ENCODE measurements at regions not wholly inside any gene's neighbourhood (a gene's known extent, or its start where the extent isn't known, plus 50 kb on each side); places are given as distances from the start of the nearest gene placed in this dataset.

DNA sequence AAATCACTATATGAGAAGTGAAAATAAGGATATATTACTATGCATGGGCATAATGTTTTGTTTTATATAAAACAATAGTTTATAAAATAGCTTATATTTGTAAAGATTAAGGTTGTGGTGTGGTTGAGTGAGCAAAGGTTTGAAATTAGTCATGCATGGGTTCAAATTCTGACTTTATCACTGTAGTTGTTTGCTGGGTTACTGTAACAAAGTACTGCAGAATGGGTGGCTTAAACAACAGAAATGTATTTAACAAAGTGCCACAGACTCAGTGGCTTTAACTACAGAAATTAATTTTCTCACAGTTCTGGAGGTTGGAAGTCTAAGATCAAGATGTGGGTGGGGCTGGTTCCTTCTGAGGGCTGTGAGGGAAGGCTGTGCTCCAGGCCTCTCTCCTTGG lies 184.8 kb upstream of the THRB start:
- no peak for DNase-seq
- Histone ChIP-seq H3K9ac (ENCODE audit: low read length) (no peak overlapping the region), H3K27me3 (ENCODE audit: low read length) (no peaks in the 10 kb centered on the region)

DNA sequence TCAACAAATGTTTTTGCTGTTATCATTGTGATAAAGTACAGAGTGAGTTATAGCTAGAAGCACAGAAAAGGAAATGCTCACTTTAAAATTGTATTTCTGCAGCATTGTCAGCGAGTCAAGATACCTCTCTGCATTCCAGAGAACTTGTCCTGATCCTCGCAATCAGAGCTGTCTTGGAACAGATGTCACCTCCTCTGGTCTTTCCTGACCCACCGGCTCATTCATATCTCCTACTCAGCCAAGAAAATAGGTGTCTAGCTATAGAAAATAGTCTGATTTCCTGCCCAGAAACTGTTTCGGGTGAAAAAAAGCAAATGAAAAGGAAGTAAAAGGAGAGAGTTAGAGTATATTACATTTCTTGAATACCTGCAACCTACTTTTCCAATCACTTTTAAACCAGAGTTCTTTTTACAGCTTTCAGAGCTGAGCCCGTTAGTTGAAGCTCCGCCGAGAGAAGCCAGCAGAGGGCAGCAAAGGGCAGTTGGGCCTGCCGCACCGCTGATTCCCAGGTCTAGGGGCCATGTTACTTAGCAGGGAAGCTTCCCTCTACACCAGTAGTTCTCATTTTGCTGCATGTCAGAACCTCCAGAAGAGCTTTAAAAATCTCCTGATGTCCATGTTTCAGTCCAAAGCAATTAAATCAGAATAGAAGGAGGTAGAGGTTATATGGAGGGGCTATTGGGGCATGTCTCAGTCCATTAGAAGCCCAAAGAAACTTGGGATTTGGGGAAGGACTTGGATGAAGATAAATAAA lies 185.7 kb upstream of the THRB start:
- Histone ChIP-seq H3K4me3 (ENCODE audit: low read length) (no peak overlapping the region), H3K4me2 (ENCODE audit: low read depth, low read length, poor library complexity, severe bottlenecking) (no peak overlapping the region), H3K36me3 (ENCODE audit: insufficient read depth, low read length) (no peaks in the 10 kb centered on the region), H4K20me1 (ENCODE audit: insufficient read depth, low read depth, low read length) (no peaks in the 10 kb centered on the region), H3K4me1 (ENCODE audit: low read length) (no peaks in the 10 kb centered on the region), H3K27ac (ENCODE audit: low read length) (no peak overlapping the region), H3K9ac (ENCODE audit: low read length) (no peak overlapping the region), H3K9me3 (ENCODE audit: low read length) (no peaks in the 10 kb centered on the region), H2AFZ (ENCODE audit: low read length) (no peak overlapping the region), H3K27me3 (ENCODE audit: low read length) (no peaks in the 10 kb centered on the region), H3K79me2 (ENCODE audit: low read length) (no peaks in the 10 kb centered on the region), H3K9me2 (replicated peaks; ENCODE audit: insufficient read depth, low read length) (no peaks in the 10 kb centered on the region)
- DNase-seq = peak; percentile 83

More for the DNA sequence above, 184.8 kb upstream of the THRB start:
- H3K36me3 ChIP-seq (ENCODE audit: insufficient read depth, low read length) = no peaks in the 10 kb centered on the region
- H3K9me2 ChIP-seq (replicated peaks; ENCODE audit: insufficient read depth, low read length) = no peaks in the 10 kb centered on the region
- H3K4me2 ChIP-seq (ENCODE audit: low read depth, low read length, poor library complexity, severe bottlenecking) = no peak overlapping the region
- H4K20me1 ChIP-seq (ENCODE audit: insufficient read depth, low read depth, low read length) = no peaks in the 10 kb centered on the region
- no peaks in the 10 kb centered on the region for H3K9me3 ChIP-seq (ENCODE audit: low read length)
- H3K79me2 ChIP-seq (ENCODE audit: low read length) = no peaks in the 10 kb centered on the region
- H2AFZ ChIP-seq (ENCODE audit: low read length) = no peak overlapping the region
- H3K4me1 ChIP-seq (ENCODE audit: low read length) = no peaks in the 10 kb centered on the region
- H3K27ac ChIP-seq (ENCODE audit: low read length) = no peak overlapping the region
- no peak overlapping the region for H3K4me3 ChIP-seq (ENCODE audit: low read length)

DNA sequence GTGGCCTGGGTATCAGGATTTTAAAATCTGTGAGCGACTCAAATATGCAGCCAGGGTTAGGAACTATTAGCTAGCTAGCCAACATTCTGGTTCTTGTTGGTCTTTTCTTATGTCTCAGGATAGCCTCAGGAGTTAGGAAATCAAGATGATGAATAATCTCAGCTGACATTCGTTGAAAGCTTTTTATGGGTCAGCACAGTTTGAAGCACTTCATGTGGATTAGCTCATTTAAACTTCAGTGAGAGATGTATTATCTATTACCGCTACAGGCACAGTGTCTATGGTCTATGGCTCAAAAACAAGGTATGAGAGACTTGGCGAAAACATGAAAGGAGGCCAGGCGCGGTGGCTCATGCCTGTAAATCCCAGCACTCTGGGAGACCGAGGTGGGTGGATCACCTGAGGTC lies 187.5 kb upstream of the THRB start:
- Histone ChIP-seq H3K9ac (ENCODE audit: low read length) (no peak overlapping the region), H3K9me3 (ENCODE audit: low read length) (no peaks in the 10 kb centered on the region), H3K4me2 (ENCODE audit: low read depth, low read length, poor library complexity, severe bottlenecking) (no peak overlapping the region), H3K4me1 (ENCODE audit: low read length) (no peaks in the 10 kb centered on the region), H3K36me3 (ENCODE audit: insufficient read depth, low read length) (no peaks in the 10 kb centered on the region), H3K79me2 (ENCODE audit: low read length) (no peaks in the 10 kb centered on the region), H3K27ac (ENCODE audit: low read length) (no peak overlapping the region), H4K20me1 (ENCODE audit: insufficient read depth, low read depth, low read length) (no peaks in the 10 kb centered on the region), H3K9me2 (replicated peaks; ENCODE audit: insufficient read depth, low read length) (no peaks in the 10 kb centered on the region), H3K27me3 (ENCODE audit: low read length) (no peaks in the 10 kb centered on the region), H2AFZ (ENCODE audit: low read length) (no peak overlapping the region), H3K4me3 (ENCODE audit: low read length) (no peak overlapping the region)
- DNase-seq = no peak

DNA sequence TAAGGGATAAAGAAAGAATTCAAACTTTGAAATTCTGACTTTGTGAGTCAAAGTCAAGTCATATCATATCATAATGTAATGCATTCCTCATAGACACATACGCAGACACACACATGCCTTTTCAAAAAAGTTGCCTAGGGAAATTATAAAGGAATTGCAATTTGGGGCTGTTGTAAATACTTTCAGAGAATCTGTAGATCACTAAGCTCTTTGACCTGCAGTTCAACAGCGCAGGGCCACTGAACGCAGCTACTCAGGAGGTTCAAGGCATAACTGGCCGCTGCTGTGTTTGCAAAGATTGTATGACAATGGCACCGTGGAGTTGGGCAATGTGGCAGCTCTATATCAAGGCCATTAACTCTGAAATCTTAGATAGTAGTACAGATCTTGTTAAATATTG lies 188.4 kb upstream of the THRB start:
- Histone ChIP-seq H3K4me3 (ENCODE audit: low read length) (no peak overlapping the region), H3K9ac (ENCODE audit: low read length) (no peak overlapping the region), H3K9me3 (ENCODE audit: low read length) (no peaks in the 10 kb centered on the region), H4K20me1 (ENCODE audit: insufficient read depth, low read depth, low read length) (no peaks in the 10 kb centered on the region), H2AFZ (ENCODE audit: low read length) (no peak overlapping the region), H3K79me2 (ENCODE audit: low read length) (no peaks in the 10 kb centered on the region), H3K9me2 (replicated peaks; ENCODE audit: insufficient read depth, low read length) (no peaks in the 10 kb centered on the region), H3K4me2 (ENCODE audit: low read depth, low read length, poor library complexity, severe bottlenecking) (no peak overlapping the region), H3K27ac (ENCODE audit: low read length) (no peak overlapping the region), H3K36me3 (ENCODE audit: insufficient read depth, low read length) (no peaks in the 10 kb centered on the region), H3K27me3 (ENCODE audit: low read length) (no peaks in the 10 kb centered on the region), H3K4me1 (ENCODE audit: low read length) (no peaks in the 10 kb centered on the region)
- no peak for DNase-seq

DNA sequence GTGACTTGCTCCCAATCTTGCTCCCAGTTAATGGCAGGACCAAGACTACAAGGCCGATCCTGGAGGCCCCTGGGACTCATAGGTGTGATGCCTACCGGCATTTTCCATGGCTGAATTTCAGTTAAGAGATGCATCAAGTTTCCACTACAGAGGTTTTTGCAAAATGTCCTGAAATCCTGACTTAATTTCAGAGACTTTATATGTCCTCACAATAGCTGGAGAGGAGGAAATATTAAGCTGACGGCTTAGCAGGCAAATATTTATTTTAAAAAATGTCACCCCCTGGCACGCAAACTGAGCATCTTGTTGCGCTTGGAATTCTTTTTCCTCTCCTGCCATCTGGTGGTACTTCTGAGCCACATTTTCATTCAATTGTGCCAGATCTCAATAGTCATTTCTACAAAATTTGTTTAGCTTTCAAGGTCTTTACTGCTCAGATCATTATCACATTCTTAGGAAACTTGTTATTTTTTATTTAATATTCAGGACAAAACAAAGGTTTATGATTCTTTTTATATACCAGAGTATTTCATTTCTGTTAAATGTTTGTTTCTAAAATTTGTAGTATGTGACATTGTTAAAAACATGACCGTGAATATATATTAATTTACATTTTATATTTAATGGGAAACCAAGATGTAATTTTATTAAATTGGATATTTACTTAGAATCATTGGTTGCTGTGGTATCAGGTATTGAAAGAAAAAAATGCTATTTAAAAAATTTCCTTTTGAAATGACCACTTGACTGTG lies 189.2 kb upstream of the THRB start:
- H3K4me3 ChIP-seq (ENCODE audit: low read length) = no peak overlapping the region
- DNase-seq = peak; percentile 57
- H3K9me2 ChIP-seq (replicated peaks; ENCODE audit: insufficient read depth, low read length) = no peaks in the 10 kb centered on the region
- H3K36me3 ChIP-seq (ENCODE audit: insufficient read depth, low read length) = no peaks in the 10 kb centered on the region
- H3K4me2 ChIP-seq (ENCODE audit: low read depth, low read length, poor library complexity, severe bottlenecking) = no peak overlapping the region
- H3K9ac ChIP-seq (ENCODE audit: low read length) = no peak overlapping the region
- H2AFZ ChIP-seq (ENCODE audit: low read length) = no peak overlapping the region
- no peaks in the 10 kb centered on the region for H3K27me3 ChIP-seq (ENCODE audit: low read length)
- H3K9me3 ChIP-seq (ENCODE audit: low read length) = no peaks in the 10 kb centered on the region
- H4K20me1 ChIP-seq (ENCODE audit: insufficient read depth, low read depth, low read length) = no peaks in the 10 kb centered on the region
- H3K27ac ChIP-seq (ENCODE audit: low read length) = no peak overlapping the region
- H3K79me2 ChIP-seq (ENCODE audit: low read length) = no peaks in the 10 kb centered on the region
- H3K4me1 ChIP-seq (ENCODE audit: low read length) = no peaks in the 10 kb centered on the region

DNA sequence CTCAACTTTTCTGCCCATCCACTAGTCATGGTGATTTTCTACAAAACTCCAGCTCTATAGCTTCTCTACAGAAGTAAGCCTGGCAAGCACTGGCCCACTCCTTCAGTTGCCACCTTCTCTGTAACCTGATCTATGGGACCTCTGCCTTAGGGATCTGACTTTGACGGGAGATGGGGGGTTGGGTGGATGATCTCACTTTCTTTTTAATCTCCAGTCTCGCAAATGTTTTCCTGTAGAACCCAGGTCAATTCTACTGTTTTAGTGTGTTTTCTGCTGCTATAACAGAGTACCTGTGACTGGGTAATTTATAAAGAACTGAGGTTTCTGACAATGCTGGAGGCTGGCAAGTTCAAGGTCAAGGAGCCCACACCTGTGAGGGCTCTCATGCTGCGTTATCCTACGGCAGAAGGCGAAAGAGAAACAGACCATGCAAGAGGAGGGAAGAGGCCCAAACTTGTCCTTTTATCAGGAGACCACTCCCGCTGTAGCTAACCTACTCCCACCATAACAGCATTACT lies 189.9 kb upstream of the THRB start:
- Histone ChIP-seq H2AFZ (ENCODE audit: low read length) (no peak overlapping the region), H3K27me3 (ENCODE audit: low read length) (no peaks in the 10 kb centered on the region), H3K4me3 (ENCODE audit: low read length) (no peak overlapping the region), H3K4me2 (ENCODE audit: low read depth, low read length, poor library complexity, severe bottlenecking) (no peak overlapping the region), H4K20me1 (ENCODE audit: insufficient read depth, low read depth, low read length) (no peaks in the 10 kb centered on the region), H3K79me2 (ENCODE audit: low read length) (no peaks in the 10 kb centered on the region), H3K9me2 (replicated peaks; ENCODE audit: insufficient read depth, low read length) (no peaks in the 10 kb centered on the region), H3K9ac (ENCODE audit: low read length) (no peak overlapping the region), H3K9me3 (ENCODE audit: low read length) (no peaks in the 10 kb centered on the region), H3K36me3 (ENCODE audit: insufficient read depth, low read length) (no peaks in the 10 kb centered on the region), H3K27ac (ENCODE audit: low read length) (no peak overlapping the region), H3K4me1 (ENCODE audit: low read length) (no peaks in the 10 kb centered on the region)
- no peak for DNase-seq

DNA sequence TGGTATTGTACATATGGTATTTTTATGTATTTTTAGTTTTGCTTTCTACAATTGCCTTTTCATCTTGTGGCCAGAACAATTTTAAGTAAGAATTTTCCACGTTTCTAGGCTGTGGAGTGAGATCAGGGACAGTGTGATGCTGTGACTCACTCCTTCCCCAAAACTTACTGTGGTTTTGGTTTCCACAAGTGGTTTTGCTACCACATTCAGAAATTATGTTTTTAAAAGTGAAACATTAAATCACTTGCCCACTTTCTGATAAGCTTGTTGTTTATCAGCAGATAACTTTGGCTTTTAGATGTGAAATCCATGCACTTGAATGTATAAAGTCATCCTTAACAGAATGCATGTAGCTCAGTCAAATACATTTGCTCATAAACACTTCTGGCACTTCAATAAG lies 192.2 kb upstream of the THRB start:
- H2AFZ ChIP-seq (ENCODE audit: low read length) = no peak overlapping the region
- H3K36me3 ChIP-seq (ENCODE audit: insufficient read depth, low read length) = no peaks in the 10 kb centered on the region
- no peak overlapping the region for H3K27ac ChIP-seq (ENCODE audit: low read length)
- no peaks in the 10 kb centered on the region for H3K27me3 ChIP-seq (ENCODE audit: low read length)
- H3K79me2 ChIP-seq (ENCODE audit: low read length) = no peaks in the 10 kb centered on the region
- no peaks in the 10 kb centered on the region for H3K9me2 ChIP-seq (replicated peaks; ENCODE audit: insufficient read depth, low read length)
- H3K4me2 ChIP-seq (ENCODE audit: low read depth, low read length, poor library complexity, severe bottlenecking) = no peak overlapping the region
- no peak overlapping the region for H3K4me3 ChIP-seq (ENCODE audit: low read length)
- H3K9ac ChIP-seq (ENCODE audit: low read length) = no peak overlapping the region
- no peaks in the 10 kb centered on the region for H3K9me3 ChIP-seq (ENCODE audit: low read length)
- H3K4me1 ChIP-seq (ENCODE audit: low read length) = no peaks in the 10 kb centered on the region
- no peaks in the 10 kb centered on the region for H4K20me1 ChIP-seq (ENCODE audit: insufficient read depth, low read depth, low read length)
- DNase-seq = no peak

DNA sequence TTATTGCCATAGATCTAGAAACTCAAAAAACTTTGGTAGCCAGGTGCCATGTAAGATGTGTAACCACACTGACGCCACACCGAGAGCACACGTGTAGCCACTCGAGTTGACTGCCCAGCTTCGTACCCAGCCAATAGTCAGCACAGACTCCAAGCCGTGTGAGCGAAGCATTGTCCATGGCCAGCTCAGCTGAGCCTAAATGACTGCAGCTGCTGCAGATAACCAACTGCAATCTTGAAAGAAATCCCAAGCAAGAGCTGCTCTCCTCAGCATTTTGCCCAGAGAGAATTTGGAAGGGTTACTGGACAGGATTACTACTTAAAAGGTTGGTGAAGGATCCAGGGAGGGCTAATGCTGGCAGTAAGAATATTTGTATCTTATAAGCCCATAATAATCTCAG lies 193.0 kb upstream of the THRB start:
- no peaks in the 10 kb centered on the region for H3K36me3 ChIP-seq (ENCODE audit: insufficient read depth, low read length)
- no peaks in the 10 kb centered on the region for H3K79me2 ChIP-seq (ENCODE audit: low read length)
- no peak for DNase-seq
- no peak overlapping the region for H3K27ac ChIP-seq (ENCODE audit: low read length)
- no peak overlapping the region for H3K4me3 ChIP-seq (ENCODE audit: low read length)
- no peaks in the 10 kb centered on the region for H4K20me1 ChIP-seq (ENCODE audit: insufficient read depth, low read depth, low read length)
- H3K4me2 ChIP-seq (ENCODE audit: low read depth, low read length, poor library complexity, severe bottlenecking) = no peak overlapping the region
- H3K9me3 ChIP-seq (ENCODE audit: low read length) = no peaks in the 10 kb centered on the region
- H2AFZ ChIP-seq (ENCODE audit: low read length) = no peak overlapping the region
- no peak overlapping the region for H3K9ac ChIP-seq (ENCODE audit: low read length)
- no peaks in the 10 kb centered on the region for H3K27me3 ChIP-seq (ENCODE audit: low read length)
- no peaks in the 10 kb centered on the region for H3K4me1 ChIP-seq (ENCODE audit: low read length)
- no peaks in the 10 kb centered on the region for H3K9me2 ChIP-seq (replicated peaks; ENCODE audit: insufficient read depth, low read length)
